ENCODE measurements at regions not wholly inside any gene's neighbourhood (a gene's known extent, or its start where the extent isn't known, plus 50 kb on each side); places are given as distances from the start of the nearest gene placed in this dataset.

GRCh38 chr10:4775808-4776207, 50.2 kb upstream of the AKR1E2 start:
- DNase-seq (ENCODE audit: low spot score): no peak

DNA sequence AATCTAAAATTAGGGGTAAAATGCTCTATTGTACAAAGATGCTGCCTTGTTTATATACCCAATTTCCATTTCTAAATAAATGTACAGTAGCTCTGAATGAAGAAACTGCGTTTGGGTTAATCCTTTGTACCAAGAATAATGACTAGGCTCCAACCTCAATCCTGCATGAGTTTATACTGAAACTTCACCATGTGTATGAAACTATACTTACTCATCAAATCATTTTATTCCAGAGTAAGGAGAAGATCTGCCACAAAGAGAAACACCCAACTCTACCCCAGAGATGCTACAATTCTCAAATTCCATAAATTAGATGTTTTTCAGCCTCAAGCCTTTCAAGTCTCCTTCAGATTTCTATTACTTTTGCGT, 53.8 kb upstream of the AKR1E2 start:
- DNase-seq (ENCODE audit: low spot score): no peak

DNA sequence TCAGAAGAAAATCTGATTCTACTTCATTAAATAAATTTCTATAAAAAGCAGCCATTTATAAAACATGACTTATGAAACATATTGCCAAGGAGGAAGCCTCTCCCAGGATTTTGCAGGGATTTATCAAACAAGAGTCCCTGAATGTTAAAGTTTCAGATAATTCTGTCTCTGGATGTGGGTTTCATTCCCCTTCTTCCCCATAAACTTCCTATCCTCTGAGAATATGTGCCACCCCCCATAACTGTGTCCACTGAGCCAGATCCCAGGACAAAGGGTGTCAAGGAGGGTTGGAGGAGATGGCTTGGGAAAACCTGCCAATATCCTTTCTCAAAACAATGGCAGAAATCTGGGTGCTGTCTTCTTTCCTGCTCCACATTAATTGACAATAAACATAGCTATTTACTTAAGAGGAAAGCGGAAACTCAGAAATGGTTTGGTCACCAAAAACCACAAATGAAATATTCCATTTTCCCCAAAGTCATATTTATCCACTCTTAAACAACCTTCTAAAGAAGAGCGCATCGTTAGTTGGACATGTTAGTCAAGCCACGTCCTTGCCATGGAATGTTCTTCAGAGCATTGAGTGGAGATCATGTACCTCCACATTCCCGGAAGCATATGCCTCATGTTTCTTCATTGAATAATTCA, 54.3 kb upstream of the AKR1E2 start:
- DNase-seq (ENCODE audit: low spot score): peak; percentile 27

DNA sequence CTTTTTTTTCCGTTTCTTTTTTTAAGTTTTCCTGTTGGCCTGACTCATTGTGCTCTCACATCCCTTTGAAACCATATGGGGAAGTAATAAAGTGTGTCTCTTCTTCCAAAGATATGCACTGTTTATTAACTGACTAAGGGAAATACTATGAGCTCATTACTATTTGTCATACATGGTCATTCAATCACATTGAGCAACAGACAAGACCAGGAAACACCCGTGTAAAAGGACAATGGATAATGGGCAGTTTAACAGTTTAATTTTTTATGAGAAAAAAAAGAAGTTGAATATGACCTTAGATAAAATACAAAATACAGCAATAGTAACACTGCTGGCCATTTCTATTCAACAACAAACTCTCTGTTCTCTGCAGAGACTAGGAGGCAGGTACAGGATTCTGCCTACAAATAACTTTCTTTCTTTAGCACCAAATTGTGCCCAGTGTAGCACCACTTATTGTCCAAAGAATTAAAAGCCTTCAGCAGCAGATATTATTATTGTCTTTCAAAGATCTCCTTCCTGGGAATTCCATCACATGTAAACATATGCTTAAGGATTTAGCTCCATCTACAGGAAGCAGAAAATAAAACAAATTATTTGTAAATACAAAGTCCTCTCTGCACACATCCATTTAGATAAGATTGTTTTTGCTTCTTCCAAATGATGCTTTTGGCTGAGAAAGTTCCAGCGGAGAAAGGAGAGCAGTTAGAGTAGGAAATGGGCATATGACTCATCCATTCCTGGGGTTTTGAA, 55.0 kb upstream of the AKR1E2 start:
- DNase-seq (ENCODE audit: low spot score): peak; percentile 47

- no peak for DNase-seq (ENCODE audit: low spot score)
Measured at GRCh38 chr10:4768416-4768815, 57.6 kb upstream of the AKR1E2 start.

DNA sequence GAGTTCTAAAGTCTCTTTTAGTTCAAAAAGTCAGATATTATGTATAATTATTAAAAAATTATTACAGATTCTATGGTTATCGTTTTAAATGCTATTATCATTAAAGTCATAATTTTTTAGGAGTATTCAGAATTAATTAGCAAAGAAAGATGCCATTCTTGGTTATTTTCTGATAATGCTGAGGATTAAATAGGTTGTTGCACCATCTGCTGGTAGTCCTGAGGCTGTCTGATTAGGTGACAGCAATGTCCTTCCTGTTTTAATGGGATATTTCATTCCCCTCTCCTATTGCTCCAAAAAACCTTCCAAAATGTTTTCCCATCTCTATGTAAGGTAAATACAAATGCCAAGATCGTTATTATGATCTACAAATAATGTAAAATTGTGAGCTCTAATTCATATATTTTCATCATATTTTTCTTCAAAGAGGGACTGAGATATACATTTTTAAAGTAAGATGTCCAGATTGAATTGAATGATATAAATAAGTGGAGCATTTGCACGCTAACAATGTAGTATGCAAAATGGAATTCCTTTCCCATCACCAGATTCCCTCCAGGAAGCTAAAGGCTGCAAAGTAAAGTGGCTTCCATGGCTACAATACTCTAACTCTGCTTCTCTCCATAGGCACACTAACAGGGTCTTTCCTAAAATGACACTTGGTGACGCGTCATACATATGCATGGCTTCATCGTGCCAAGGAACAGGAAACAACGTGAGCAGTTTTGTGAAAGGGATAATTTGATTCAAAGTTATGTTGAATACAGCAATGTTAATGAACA, 58.8 kb upstream of the AKR1E2 start:
- no peak for DNase-seq (ENCODE audit: low spot score)

DNA sequence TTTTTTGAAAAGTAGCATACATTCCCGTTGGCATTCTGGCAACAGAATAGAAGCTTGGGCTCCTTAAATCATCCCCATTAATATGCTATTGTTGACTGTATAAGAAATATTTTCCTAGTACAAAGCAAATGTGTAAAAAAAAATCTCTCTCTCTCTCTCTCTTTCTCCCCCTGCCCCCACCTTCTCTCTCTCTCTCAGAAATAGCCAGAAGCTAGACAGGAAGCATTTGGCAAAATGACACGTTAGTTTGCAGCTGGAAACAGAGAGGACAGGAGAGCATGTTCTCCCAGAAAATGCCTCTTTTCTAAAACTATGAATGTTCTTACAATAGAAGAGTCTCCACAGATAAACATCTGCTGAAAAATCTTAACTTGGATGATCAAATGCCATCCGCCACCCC, 59.6 kb upstream of the AKR1E2 start:
- DNase-seq (ENCODE audit: low spot score): no peak

DNA sequence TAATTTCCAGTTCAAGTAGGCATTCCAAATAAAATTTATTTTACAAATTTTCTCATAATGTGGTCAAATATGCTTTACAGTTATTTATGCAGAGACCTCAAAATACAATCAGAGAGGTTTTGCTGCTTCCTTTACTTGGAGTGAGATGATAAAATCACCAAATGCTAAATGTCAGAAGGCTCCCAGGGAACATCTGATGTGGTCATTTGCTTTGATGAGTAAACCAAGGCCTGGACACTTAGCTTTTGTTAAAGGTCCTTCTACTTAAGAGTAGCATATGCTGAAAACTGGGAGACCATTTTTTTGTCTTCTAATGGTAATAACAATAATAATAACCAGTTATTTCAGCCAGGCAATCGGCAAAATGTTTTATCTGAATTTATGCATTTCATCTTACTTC, 60.6 kb upstream of the AKR1E2 start:
- DNase-seq (ENCODE audit: low spot score): no peak

DNA sequence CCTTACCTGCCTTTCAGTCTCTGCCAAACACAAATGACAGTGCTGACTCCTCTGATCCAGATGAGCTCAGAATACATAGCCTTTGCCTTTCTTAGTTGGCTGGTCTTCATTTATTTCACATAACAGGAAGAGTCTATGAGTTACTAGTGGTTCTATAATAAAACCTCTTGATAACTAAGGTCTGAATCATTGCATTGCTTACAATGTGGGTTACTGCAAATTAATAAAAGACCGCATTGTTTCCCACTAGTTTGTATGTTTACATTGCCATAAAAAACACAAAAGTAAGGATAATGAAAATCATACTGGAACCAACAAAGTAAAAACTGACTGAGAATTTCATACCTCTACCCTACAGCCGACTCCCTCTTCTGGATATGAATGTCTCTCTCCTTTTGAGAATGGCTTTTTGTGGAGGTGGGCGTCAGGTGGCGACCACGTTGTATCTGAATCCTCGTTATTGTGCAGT, 62.0 kb upstream of the AKR1E2 start:
- no peak for DNase-seq (ENCODE audit: low spot score)

DNA sequence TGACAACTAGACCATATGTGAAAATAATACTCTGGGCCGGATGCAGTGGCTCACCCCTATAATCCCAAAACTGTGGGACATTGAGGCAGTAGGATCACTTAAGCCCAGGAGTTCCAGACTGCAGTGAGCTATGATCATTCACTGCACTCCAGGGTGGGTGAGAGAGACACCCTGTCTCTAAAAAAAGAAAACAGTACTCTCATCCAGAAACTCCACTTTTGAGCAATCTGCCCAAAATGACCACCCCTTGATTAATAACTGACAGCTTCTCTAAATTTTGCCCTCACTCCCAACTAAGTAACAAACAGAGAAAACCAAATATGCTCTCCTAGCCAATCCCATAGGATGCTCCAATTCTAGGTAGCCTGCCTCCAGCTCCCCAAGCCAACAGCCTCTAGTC, 62.5 kb upstream of the AKR1E2 start:
- DNase-seq (ENCODE audit: low spot score): no peak

GRCh38 chr10:4758256-4758655, 67.8 kb upstream of the AKR1E2 start:
- no peak for DNase-seq (ENCODE audit: low spot score)

GRCh38 chr10:4755286-4755989, 70.6 kb upstream of the AKR1E2 start:
- no peak for DNase-seq (ENCODE audit: low spot score)

DNA sequence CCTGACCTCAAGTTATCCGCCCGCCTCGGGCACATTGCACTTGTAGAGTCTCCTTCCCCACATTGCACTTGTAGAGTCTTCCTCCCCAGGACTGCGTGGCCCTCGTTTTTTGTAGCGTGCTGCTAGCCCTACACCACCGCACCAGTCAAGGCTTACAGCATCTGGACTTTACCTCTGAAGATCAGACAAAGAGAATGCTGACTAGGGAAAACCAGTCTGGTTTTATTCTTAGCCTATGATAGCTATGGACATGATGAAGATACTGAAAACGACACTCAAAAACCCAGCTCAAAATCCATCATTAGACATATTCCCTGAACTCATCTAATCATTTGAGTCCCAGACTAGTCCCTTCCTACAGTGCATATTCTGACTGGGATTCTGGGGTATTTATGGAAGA, 71.9 kb upstream of the AKR1E2 start:
- DNase-seq (ENCODE audit: low spot score): no peak

DNA sequence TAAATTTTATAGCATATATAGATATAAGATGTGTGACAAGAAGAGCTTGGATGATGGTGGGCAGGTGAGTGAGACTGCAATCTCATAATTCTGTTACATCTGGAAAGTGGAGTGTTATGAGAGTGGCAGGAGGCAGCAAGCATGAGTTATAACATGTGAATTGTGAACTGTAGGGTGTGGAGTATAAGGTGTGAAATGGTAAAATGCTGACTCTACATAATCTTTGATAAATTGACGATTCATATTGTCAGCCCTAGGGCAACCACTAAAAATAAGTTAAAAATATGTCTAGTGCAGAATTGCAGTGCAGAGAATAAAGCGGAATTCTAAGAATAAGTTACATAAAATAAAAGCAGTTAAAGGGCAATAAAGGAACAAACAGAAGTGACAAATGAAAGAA, 74.8 kb upstream of the AKR1E2 start:
- no peak for DNase-seq (ENCODE audit: low spot score)

DNA sequence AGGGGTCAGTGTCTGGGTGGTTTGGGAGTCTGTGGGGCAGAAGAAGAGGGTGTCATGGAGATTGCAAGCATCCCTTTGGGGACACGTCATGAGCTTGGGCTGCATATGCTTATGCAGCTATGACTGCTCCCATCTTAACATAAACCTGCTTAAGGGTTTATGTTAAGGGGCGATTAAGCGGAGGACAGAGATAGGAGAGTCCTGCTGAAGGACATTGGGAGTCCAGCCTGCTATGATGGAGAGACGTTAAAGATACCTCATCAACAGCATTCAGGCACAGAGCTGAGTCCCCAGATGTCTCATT, 76.8 kb upstream of the AKR1E2 start:
- DNase-seq (ENCODE audit: low spot score): no peak

DNA sequence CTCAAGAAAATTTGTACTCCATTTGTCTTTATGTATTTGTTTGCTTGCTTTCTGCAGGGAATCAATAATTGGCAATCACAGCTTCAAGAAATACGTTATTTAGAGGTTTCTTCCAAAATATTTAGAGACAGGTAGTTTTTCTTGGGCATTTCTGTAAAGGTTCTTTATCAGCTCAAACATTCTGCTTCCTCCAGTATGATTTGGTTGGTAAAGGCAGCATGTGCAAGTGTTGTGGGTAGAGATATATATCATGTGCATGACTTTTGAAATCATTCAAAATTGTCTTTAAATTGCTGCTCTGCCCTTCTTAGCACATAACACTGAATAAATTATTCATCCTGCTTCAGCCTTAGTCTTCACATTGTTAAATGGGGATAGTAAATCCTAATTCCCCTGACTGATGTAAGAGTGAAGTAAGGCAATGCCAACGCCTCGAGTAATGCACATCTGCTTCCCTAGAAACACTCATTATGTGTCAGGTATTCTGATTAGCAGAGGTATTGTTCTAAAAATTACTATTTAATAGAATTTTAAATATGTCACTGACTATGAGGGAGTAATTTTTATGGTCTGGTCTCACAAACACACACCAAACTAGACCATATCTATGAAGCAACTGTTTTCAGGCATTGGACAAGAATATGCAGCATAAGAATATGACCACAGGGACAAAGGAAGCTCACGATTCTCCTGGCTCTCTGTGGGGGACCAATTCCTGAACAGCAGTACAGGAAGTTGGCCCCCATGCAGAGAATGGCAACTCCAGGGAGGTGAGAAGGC, 77.3 kb upstream of the AKR1E2 start:
- DNase-seq (ENCODE audit: low spot score): no peak

- no peak for DNase-seq (ENCODE audit: low spot score)
Measured at GRCh38 chr10:4742217-4742616, 83.8 kb upstream of the AKR1E2 start.

GRCh38 chr10:4740471-4740870, 85.5 kb upstream of the AKR1E2 start:
- DNase-seq (ENCODE audit: low spot score): no peak

DNA sequence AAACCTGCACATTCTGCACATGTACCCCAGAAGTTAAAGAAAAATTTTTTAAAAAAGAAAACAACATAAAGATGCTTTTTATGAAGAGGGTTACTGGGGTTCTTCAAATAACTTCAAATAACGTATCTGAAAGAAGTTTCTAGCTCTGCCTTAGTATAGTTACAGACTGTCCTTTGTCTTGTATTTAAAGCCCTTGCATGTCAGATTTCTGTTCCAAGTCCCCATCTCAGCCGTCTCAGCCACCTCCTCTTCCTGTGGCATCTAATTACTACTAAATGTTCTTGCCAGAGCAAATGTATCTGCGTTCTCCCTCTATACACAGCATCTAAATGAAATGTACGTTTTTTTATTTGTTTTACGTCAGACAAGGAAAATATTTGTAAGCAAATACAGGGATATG, 89.4 kb upstream of the AKR1E2 start:
- DNase-seq (ENCODE audit: low spot score): no peak

DNA sequence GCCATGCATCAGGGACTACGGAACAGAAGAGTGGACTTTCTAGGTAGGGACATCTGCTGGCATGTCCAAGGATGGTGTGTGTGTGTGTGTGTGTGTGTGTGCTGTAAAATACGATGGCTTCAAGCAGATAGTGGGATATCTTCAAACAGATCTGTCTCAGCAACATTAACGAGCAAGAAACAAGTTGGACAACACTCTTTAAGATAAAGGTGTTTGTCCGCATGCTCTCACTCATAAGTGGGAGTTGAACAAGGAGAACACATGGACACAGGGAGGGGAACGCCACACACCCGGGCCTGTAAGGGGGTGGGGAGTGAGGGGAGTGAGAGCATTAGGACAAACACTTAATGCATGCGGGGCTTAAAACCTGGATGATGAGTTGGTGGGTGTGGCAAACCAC, 89.8 kb upstream of the AKR1E2 start:
- DNase-seq (ENCODE audit: low spot score): no peak

DNA sequence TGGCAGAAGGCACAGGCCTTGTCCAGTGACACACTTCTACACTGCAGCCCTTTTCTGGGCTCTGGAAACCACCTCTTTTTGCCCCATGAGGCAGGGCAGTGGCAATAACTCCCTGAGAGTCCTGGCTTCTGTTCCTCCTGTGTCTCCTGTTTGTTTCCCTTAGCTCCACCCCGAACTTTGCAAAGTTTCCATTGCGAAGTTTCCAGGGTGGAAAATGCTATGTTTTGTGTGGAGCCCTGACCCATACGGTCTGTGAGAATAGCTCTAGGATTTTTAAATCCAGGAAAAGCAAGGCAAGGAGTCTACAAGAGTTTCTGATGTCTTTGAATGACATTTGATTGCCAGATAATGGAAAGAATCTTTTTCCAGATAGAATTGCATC, 92.2 kb upstream of the AKR1E2 start:
- no peak for DNase-seq (ENCODE audit: low spot score)
